ENCODE measurements at regions not wholly inside any gene's neighbourhood (a gene's known extent, or its start where the extent isn't known, plus 50 kb on each side); places are given as distances from the start of the nearest gene placed in this dataset.

- Mint-ChIP-seq H3K27me3 (no peaks in the 10 kb centered on the region), H3K27ac (no peak overlapping the region), H3K9me3 (ENCODE audit: low read depth) (peaks cover 2% of the 10 kb centered on the region), H3K4me3 (no peak overlapping the region), H3K36me3 (no peaks in the 10 kb centered on the region), H3K4me1 (no peaks in the 10 kb centered on the region)
- CTCF ChIA-PET, result no interaction called here
- DNase-seq, result no peak
- no peak for ATAC-seq
Observed at GRCh38 chr16:16815641-16816040, 436.7 kb downstream of the NPIPA7 start.

- CTCF ChIA-PET, result no interaction called here
- ATAC-seq, result no peak
- Mint-ChIP-seq H3K4me1 (no peaks in the 10 kb centered on the region), H3K9me3 (ENCODE audit: low read depth) (peaks cover 9% of the 10 kb centered on the region), H3K27me3 (no peaks in the 10 kb centered on the region), H3K4me3 (no peak overlapping the region), H3K36me3 (no peaks in the 10 kb centered on the region), H3K27ac (no peak overlapping the region)
- no peak for DNase-seq
Observed at GRCh38 chr16:16817196-16817595, 438.3 kb downstream of the NPIPA7 start.

GRCh38 chr16:16821261-16821660, 442.3 kb downstream of the NPIPA7 start:
- no peaks in the 10 kb centered on the region for H3K36me3 Mint-ChIP-seq
- no peak overlapping the region for H3K27ac Mint-ChIP-seq
- CTCF ChIA-PET, result no interaction called here
- DNase-seq, result no peak
- H3K9me3 Mint-ChIP-seq (ENCODE audit: low read depth), result peaks cover 13% of the 10 kb centered on the region
- H3K4me1 Mint-ChIP-seq, result no peaks in the 10 kb centered on the region
- H3K27me3 Mint-ChIP-seq, result peaks cover under 1% of the 10 kb centered on the region
- H3K4me3 Mint-ChIP-seq, result no peak overlapping the region
- no peak for ATAC-seq

GRCh38 chr16:16828913-16829398, 450.0 kb downstream of the NPIPA7 start:
- Mint-ChIP-seq H3K4me3 (no peak overlapping the region), H3K27ac (no peak overlapping the region), H3K36me3 (no peaks in the 10 kb centered on the region), H3K9me3 (ENCODE audit: low read depth) (peaks cover 4% of the 10 kb centered on the region), H3K27me3 (peaks cover 2% of the 10 kb centered on the region), H3K4me1 (no peaks in the 10 kb centered on the region)
- CTCF ChIA-PET, result no interaction called here
- no peak for DNase-seq
- no peak for ATAC-seq

- no peak overlapping the region for H3K4me3 Mint-ChIP-seq
- ATAC-seq, result no peak
- CTCF ChIA-PET, result no interaction called here
- no peaks in the 10 kb centered on the region for H3K36me3 Mint-ChIP-seq
- H3K4me1 Mint-ChIP-seq, result no peaks in the 10 kb centered on the region
- H3K27ac Mint-ChIP-seq, result no peak overlapping the region
- no peaks in the 10 kb centered on the region for H3K9me3 Mint-ChIP-seq (ENCODE audit: low read depth)
- peaks cover 2% of the 10 kb centered on the region for H3K27me3 Mint-ChIP-seq
- DNase-seq, result no peak
Observed at GRCh38 chr16:16830401-16830800, 451.5 kb downstream of the NPIPA7 start.

- Mint-ChIP-seq H3K27ac (no peak overlapping the region), H3K36me3 (no peaks in the 10 kb centered on the region), H3K4me3 (no peak overlapping the region), H3K9me3 (ENCODE audit: low read depth) (no peaks in the 10 kb centered on the region), H3K4me1 (no peaks in the 10 kb centered on the region), H3K27me3 (peaks cover 2% of the 10 kb centered on the region)
- ATAC-seq, result no peak
- CTCF ChIA-PET, result no interaction called here
- DNase-seq, result no peak
Observed at GRCh38 chr16:16830973-16831372, 452.0 kb downstream of the NPIPA7 start.

- Mint-ChIP-seq H3K4me1 (no peaks in the 10 kb centered on the region), H3K9me3 (ENCODE audit: low read depth) (no peaks in the 10 kb centered on the region), H3K4me3 (no peak overlapping the region), H3K27me3 (no peaks in the 10 kb centered on the region), H3K36me3 (no peaks in the 10 kb centered on the region), H3K27ac (no peak overlapping the region)
- DNase-seq (no peak), ATAC-seq (no peak)
- CTCF ChIA-PET, result no interaction called here
Observed at GRCh38 chr16:16833165-16833564, 454.2 kb downstream of the NPIPA7 start.

GRCh38 chr16:16850274-16850673, 471.3 kb downstream of the NPIPA7 start:
- CTCF ChIA-PET, result no interaction called here
- Mint-ChIP-seq H3K4me3 (no peak overlapping the region), H3K9me3 (ENCODE audit: low read depth) (no peaks in the 10 kb centered on the region), H3K36me3 (no peaks in the 10 kb centered on the region), H3K27ac (no peak overlapping the region), H3K27me3 (no peaks in the 10 kb centered on the region), H3K4me1 (no peaks in the 10 kb centered on the region)
- no peak for DNase-seq
- no peak for ATAC-seq

GRCh38 chr16:16857012-16857411, 478.1 kb downstream of the NPIPA7 start:
- DNase-seq, result no peak
- H3K4me3 Mint-ChIP-seq, result no peak overlapping the region
- CTCF ChIA-PET, result no interaction called here
- no peaks in the 10 kb centered on the region for H3K36me3 Mint-ChIP-seq
- no peak for ATAC-seq
- H3K9me3 Mint-ChIP-seq (ENCODE audit: low read depth), result no peaks in the 10 kb centered on the region
- peaks cover 6% of the 10 kb centered on the region for H3K27me3 Mint-ChIP-seq
- no peak overlapping the region for H3K27ac Mint-ChIP-seq
- H3K4me1 Mint-ChIP-seq, result peaks cover 1% of the 10 kb centered on the region

- CTCF ChIA-PET, result no interaction called here
- Mint-ChIP-seq H3K9me3 (ENCODE audit: low read depth) (no peaks in the 10 kb centered on the region), H3K4me3 (no peak overlapping the region), H3K4me1 (peaks cover 1% of the 10 kb centered on the region), H3K36me3 (no peaks in the 10 kb centered on the region), H3K27me3 (peaks cover 6% of the 10 kb centered on the region), H3K27ac (no peak overlapping the region)
- no peak for ATAC-seq
- DNase-seq, result no peak
Observed at GRCh38 chr16:16857603-16858283, 478.8 kb downstream of the NPIPA7 start.

GRCh38 chr16:16861546-16861945, 482.6 kb downstream of the NPIPA7 start:
- DNase-seq (peak; percentile 66), ATAC-seq (peak; percentile 61)
- H3K9me3 Mint-ChIP-seq (ENCODE audit: low read depth), result no peaks in the 10 kb centered on the region
- H3K4me1 Mint-ChIP-seq, result peaks cover 1% of the 10 kb centered on the region
- H3K36me3 Mint-ChIP-seq, result no peaks in the 10 kb centered on the region
- CTCF ChIA-PET, result interaction anchor here (0.7 to 2.0 kb wide), 6 partner anchors 14 to 717 kb away, joined by 3 to 4 read pairs (median 3); no protein-coding TSS in a partner anchor
- no peak overlapping the region for H3K27ac Mint-ChIP-seq
- peaks cover 6% of the 10 kb centered on the region for H3K27me3 Mint-ChIP-seq
- H3K4me3 Mint-ChIP-seq, result no peak overlapping the region

- H3K4me1 Mint-ChIP-seq, result peaks cover 1% of the 10 kb centered on the region
- H3K4me3 Mint-ChIP-seq, result no peak overlapping the region
- no peak for ATAC-seq
Observed at GRCh38 chr16:16863672-16864071, 484.7 kb downstream of the NPIPA7 start.

GRCh38 chr16:16864536-16864935, 485.6 kb downstream of the NPIPA7 start:
- Mint-ChIP-seq H3K36me3 (no peaks in the 10 kb centered on the region), H3K4me3 (no peak overlapping the region), H3K27me3 (peaks cover 12% of the 10 kb centered on the region), H3K9me3 (ENCODE audit: low read depth) (no peaks in the 10 kb centered on the region), H3K27ac (no peak overlapping the region), H3K4me1 (peaks cover 1% of the 10 kb centered on the region)
- no peak for DNase-seq
- CTCF ChIA-PET, result interaction anchor here (2.5 kb wide), 1 partner anchor 715 kb away, joined by 8 read pairs; no protein-coding TSS in a partner anchor
- ATAC-seq, result no peak

More at GRCh38 chr16:16863672-16864071, 484.7 kb downstream of the NPIPA7 start:
- Mint-ChIP-seq H3K27ac (no peak overlapping the region), H3K9me3 (ENCODE audit: low read depth) (no peaks in the 10 kb centered on the region), H3K36me3 (no peaks in the 10 kb centered on the region), H3K27me3 (peaks cover 8% of the 10 kb centered on the region)
- no peak for DNase-seq
- CTCF ChIA-PET, result interaction anchor here (2.5 kb wide), 1 partner anchor 716 kb away, joined by 8 read pairs; no protein-coding TSS in a partner anchor

- peaks cover 1% of the 10 kb centered on the region for H3K4me1 Mint-ChIP-seq
- H3K4me3 Mint-ChIP-seq, result no peak overlapping the region
- ATAC-seq, result no peak
- no peaks in the 10 kb centered on the region for H3K9me3 Mint-ChIP-seq (ENCODE audit: low read depth)
- peaks cover 12% of the 10 kb centered on the region for H3K27me3 Mint-ChIP-seq
- no peaks in the 10 kb centered on the region for H3K36me3 Mint-ChIP-seq
- H3K27ac Mint-ChIP-seq, result no peak overlapping the region
- CTCF ChIA-PET, result no interaction called here
- no peak for DNase-seq
Observed at GRCh38 chr16:16865374-16865773, 486.4 kb downstream of the NPIPA7 start.

Data from activated CD8-positive, alpha-beta memory T cell treated with anti-CD3 and anti-CD28 coated beads, Interleukin-2, amount 10 ng/mL, durations not matched to agents 7 days and 5 days (primary cell).